Thyroid gland (tissue), 4 donors: ENCODE measurements at regions not wholly inside any gene's neighbourhood (a gene's known extent, or its start where the extent isn't known, plus 50 kb on each side); places are given as distances from the start of the nearest gene placed in this dataset.

Source experiments
- POLR2A ChIP-seq, 2 donors: fragments of 450-650 bp; IDR thresholded peaks; one replicate each; pipeline ENCODE4 v1.6.1; 2017; ENCODE audit warnings: antibody characterized with exemption in 2 of 2, mild to moderate bottlenecking in 2 of 2, moderate library complexity in 1 of 2
- TF ChIP-seq, protein P1 (sequence below), 6 experiments: fragments of 200-600 bp in 3 of 6; fragments of 450-650 bp in 3 of 6; sonication (generic) in 3 of 6; IDR thresholded peaks; one replicate each; pipeline ENCODE4 v1.5.1; 2016 to 2019; ENCODE audit warnings: antibody characterized with exemption in 6 of 6, mild to moderate bottlenecking in 2 of 6, inconsistent platforms in 1 of 6, moderate library complexity in 1 of 6

DNA sequence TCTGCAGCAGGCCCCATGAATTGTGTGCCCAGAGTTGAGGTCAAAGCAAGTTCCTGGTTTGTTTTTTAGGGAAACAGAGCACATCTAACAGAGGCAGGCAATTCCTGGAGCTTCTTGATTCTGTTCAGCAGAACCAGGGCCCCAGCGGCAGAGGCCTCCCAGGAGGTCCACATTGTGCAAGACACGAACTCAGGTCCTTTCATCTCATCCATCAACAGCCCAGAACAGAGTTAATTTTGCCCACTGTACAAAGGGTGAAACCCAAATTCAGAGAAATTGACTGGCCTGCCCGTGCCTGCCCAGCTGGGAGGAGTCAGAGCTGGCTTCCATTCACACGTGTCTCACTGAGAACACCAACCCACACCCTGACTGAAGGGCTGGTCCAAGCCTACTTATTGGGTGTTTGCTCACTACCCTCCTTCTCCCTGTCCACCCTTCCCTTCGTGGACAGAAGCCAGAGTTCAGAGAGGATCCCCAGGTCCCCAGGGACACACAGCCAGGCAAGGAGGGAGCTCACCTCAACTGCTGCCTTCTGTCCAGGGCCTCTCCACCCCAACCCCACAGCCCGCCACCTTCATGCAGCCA is 607.1 kb downstream of the TBC1D22A start:
- no peak for TF ChIP-seq POLR2A (IDR thresholded peaks at IDR 0.05)
- TF ChIP-seq, protein P1, sequence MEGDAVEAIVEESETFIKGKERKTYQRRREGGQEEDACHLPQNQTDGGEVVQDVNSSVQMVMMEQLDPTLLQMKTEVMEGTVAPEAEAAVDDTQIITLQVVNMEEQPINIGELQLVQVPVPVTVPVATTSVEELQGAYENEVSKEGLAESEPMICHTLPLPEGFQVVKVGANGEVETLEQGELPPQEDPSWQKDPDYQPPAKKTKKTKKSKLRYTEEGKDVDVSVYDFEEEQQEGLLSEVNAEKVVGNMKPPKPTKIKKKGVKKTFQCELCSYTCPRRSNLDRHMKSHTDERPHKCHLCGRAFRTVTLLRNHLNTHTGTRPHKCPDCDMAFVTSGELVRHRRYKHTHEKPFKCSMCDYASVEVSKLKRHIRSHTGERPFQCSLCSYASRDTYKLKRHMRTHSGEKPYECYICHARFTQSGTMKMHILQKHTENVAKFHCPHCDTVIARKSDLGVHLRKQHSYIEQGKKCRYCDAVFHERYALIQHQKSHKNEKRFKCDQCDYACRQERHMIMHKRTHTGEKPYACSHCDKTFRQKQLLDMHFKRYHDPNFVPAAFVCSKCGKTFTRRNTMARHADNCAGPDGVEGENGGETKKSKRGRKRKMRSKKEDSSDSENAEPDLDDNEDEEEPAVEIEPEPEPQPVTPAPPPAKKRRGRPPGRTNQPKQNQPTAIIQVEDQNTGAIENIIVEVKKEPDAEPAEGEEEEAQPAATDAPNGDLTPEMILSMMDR (IDR thresholded peaks at IDR 0.05) = no peak
